Cardiac fibroblast (primary cell): ENCODE measurements at regions not wholly inside any gene's neighbourhood (a gene's known extent, or its start where the extent isn't known, plus 50 kb on each side); places are given as distances from the start of the nearest gene placed in this dataset.
"Not testable (repeated sequence)": the region's sequence is repeated elsewhere in the genome, so short reads cannot be mapped to it uniquely, and the experiment has no call there.

ENCODE experiments used
- DNase-seq, 2 donors: peaks; one replicate each; pipeline versions ENCODE4 v3.0.0 to v3.0.0-alpha.2; 2010; ENCODE audit warnings: low read depth in 2 of 2
- H3K4me3 ChIP-seq, 2 donors: replicated peaks in 1 of 2; 1 replicate in 1 of 2; 2 replicates in 1 of 2; pipeline ENCODE4 v1.5.1; 2011; ENCODE audit warnings: low read depth in 2 of 2, low read length in 2 of 2, mild to moderate bottlenecking in 2 of 2, moderate library complexity in 1 of 2
- TF ChIP-seq, protein P1 (sequence below): IDR thresholded peaks from one replicate; pipeline ENCODE4 v1.5.1; 2011; ENCODE audit warnings: low read depth, mild to moderate bottlenecking, low read length, inconsistent platforms

DNA sequence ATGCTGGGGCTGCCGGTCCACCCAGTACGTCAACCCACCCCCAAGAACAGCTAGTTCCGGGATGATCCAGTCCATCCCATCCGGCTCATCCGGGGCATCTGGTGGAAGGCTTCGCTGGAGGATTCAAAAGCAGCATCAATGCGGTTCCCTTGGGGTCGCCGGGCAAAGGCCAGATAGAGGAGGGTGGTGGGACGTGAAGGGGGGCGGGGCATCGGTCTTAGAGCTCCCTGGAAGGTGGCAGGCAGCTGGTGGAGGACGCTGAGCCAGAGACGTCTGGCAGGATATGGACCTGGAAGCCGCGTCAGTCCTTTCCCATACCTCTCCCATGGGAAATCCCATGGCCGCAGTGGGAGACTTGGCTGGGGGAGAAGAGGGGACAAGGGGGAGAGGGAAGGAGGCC lies 1500.8 kb upstream of the DEFB115 start:
- no peak overlapping the region for H3K4me3 ChIP-seq
- DNase-seq, result no peak
- TF ChIP-seq, protein P1, sequence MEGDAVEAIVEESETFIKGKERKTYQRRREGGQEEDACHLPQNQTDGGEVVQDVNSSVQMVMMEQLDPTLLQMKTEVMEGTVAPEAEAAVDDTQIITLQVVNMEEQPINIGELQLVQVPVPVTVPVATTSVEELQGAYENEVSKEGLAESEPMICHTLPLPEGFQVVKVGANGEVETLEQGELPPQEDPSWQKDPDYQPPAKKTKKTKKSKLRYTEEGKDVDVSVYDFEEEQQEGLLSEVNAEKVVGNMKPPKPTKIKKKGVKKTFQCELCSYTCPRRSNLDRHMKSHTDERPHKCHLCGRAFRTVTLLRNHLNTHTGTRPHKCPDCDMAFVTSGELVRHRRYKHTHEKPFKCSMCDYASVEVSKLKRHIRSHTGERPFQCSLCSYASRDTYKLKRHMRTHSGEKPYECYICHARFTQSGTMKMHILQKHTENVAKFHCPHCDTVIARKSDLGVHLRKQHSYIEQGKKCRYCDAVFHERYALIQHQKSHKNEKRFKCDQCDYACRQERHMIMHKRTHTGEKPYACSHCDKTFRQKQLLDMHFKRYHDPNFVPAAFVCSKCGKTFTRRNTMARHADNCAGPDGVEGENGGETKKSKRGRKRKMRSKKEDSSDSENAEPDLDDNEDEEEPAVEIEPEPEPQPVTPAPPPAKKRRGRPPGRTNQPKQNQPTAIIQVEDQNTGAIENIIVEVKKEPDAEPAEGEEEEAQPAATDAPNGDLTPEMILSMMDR, result no peak

DNA sequence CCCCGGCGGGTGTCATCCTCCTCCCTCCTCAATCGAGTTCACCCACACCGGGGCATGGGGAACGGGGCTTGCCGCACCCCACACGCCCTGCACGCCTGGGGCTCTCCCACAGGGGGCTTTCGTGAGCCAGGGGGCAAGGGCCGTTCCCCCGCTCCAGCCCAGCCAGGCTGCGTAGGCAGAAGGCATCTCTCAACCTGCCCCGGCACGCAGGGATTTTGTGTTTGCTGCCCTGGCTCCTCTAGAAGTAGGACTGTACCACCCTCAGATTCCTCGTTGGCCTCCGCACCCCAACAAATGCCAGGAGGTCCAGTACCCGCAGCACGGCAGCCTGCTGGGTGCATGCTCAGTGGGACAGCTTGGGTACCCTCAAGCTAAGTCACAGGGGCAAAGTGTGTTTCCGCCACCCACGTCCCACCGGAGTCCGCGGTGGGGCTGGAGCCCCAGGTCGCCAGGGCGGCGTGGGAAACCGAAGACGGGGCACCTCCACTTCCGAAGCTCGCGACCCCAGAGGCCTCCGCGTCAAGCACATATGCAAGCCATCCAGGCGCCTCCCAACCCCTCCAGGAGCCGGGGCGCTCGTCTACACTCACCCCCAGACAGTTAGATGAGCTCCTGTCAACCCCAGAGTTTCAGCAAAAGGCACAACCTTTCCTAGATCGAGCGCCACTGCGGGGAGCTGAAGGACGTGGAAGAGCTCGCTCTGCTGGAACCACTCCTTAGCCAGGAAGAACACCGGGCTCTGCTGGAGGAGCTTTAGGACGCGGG lies 1495.7 kb upstream of the DEFB115 start:
- H3K4me3 ChIP-seq, DNase-seq: not testable (repeated sequence)

DNA sequence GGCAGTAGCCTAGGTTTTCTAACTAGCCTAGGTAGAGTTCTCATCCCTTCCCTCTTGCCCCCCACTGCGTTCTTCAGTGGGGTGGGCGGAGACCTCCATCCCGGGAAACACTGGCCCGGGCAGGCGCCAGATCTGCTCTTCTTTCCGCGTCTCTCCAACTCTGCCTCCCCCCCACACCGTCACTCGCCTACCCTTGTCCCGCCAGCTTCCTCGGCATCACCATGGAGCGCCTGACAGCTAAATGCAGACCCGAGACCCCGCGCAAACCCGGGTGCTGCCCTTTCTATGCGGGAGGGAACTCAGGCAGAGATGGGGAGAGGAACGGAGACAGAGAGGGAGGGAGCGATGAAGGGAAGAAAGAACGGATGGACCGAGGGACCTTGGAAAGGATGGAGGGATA lies 1494.8 kb upstream of the DEFB115 start:
- TF ChIP-seq, protein P1, result no peak
- H3K4me3 ChIP-seq, result no peak overlapping the region
- DNase-seq, result no peak

DNA sequence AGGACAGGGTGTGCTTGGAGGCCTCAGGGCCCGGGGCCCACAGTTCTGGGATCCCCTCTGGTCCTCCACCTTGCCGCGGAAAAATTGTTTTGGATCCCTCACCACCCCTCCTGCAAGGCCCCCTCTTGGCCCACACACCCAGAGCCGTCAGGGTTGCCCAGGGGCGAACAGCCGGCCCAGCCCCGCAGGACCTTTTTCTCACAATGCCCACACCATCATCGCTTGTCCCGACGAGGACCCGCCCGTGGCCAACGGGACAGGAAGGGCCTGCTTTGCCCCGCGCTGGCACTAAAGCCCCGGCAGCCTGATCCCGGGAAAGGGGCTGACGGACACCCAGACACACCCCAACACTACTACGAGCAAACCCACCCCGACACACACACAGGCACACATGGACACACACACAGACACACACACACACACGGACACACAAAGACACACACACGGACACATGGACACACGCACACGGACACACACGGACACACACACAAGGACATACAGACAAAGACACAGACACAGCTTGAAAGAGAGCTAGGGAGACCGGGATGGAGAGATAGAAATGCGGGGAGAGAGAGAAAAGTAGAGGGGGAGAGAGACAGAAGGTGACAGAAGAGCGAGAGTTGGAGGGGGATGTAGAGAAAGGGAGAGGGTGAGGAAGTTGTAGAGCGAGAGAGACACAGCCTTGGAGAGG lies 1493.5 kb upstream of the DEFB115 start:
- TF ChIP-seq, protein P1, result no peak

DNA sequence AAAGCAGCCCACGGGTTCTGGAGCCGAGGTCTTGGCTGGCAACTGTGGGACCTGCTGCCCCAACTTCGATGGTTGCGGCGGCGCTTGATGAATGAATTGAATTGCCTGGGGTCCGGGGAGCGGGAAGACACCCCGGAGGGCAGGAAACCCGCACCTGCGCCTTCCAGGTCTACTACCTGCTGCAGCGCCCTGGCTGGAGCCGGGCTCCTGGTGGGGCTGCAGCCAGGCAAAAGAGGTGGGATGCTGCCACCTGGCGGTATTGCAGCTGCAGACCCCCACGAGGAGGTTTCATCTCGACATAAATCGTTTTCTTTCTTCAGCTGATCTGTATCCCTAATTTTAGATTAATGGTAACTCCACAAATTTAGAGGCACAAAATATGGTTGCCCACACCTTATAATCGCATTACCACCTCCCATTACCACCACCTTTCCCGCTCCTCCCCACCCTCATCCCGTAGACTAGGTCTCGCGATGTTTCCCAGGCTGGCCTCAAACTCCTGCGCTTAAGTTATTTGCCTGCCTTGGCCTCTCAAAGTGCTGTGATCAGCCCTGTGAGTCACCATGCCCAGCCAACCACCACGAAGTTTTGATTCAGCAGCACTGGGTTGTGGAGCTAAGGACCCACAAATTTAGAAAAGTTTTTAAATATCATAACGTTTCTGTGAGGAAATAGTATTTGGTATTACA lies 1492.4 kb upstream of the DEFB115 start:
- TF ChIP-seq, protein P1, result peak; percentile 32
- not testable (repeated sequence) for H3K4me3 ChIP-seq
- peak in 1 of 2 donors; percentile 24 for DNase-seq

More for the DNA sequence above, 1493.5 kb upstream of the DEFB115 start:
- no peak for DNase-seq
- no peak overlapping the region for H3K4me3 ChIP-seq

DNA sequence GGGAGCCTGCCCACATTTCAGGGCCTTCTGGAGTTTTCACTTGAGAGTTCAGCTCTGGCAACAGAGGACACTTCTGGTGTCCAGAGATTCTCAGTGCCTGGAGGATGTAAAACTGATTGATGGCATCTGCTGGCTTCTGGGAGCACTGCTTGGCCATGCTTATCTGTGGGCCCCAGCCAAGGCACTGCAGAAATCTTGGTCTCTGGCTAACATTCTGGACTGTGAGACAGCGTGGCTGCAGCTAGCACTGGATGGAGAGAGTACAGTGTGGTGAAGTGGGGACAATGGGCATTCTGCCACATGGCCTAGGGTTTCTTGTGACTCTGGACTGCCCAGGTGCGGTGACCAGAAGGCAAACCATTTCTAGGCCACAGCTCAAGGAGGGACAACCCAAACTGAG lies 1479.4 kb upstream of the DEFB115 start:
- DNase-seq, H3K4me3 ChIP-seq: not testable (repeated sequence)

DNA sequence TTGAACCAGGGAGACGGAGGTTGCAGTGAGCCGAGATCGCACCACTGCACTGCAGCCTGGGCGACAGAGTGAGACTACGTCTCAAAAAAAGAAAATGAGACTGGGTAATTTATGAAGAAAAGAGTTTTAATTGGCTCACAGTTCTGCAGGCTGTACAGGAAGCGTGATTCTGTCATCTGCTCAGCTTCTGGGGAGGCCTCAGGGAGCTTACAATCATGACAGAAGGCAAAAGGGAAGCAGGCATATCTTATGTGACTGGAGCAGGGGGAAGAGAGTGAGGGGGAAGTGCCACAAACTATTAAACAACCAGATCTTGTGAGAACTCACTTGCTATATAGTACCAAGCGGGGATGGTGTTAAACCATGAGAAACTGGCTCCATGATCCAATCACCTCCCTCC lies 1476.2 kb upstream of the DEFB115 start:
- not testable (repeated sequence) for DNase-seq, H3K4me3 ChIP-seq

DNA sequence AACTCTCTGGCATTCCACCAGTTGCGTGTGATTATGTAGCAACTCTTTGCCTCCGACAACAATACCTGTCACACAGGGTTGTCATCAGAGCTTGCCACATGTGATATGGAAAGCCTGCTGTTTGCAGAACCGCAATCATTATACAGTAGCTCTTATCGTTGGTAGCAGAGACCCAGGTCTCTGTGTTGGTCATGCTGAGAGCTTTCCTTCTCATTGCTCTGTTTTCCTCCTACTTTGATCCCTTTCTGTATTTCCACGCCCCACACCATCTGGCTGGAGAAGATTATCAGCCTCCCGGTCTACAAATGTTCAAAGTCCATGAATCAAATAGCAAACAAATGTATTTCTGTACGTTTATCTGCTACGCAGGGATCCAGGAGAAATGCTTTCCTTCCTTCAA lies 1475.6 kb upstream of the DEFB115 start:
- not testable (repeated sequence) for H3K4me3 ChIP-seq, DNase-seq

DNA sequence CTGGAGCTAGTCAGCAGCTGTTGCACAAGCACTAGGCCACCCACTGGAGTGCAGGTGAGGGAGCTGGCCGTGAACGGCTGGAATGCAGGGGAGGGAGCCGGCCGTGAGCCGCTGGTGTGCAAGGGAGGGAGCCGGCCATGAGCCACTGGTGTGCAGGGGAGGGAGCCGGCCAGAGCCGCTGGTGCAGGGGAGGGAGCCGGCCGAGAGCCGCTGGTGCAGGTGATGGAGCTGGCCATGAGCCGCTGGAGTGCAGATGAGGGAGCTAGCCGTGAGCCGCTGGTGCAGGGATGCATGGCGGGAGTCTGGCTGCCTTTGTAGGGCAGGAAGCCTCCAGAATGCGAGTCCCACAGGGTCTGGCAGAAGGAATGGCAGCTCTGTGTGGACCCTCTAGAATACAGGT lies 1470.0 kb upstream of the DEFB115 start:
- not testable (repeated sequence) for H3K4me3 ChIP-seq, DNase-seq
